Upper lobe of right lung (tissue), 1 donor: ENCODE measurements at regions not wholly inside any gene's neighbourhood (a gene's known extent, or its start where the extent isn't known, plus 50 kb on each side); places are given as distances from the start of the nearest gene placed in this dataset.

Source experiments
- ATAC-seq: fragments of 200-7000 bp; cut with Tn5 transposase; one replicate; pipeline ENCODE4 v1.9.1; 2020; ENCODE audit warnings: mild to moderate bottlenecking, moderate library complexity
- DNase-seq: peaks from one replicate; pipeline ENCODE4 v3.0.0-alpha.2; 2020
- H3K27ac ChIP-seq: fragments of 200-600 bp; one replicate; pipeline ENCODE4 v1.8.0; 2022
- H3K27me3 ChIP-seq: fragments of 200-600 bp; one replicate; pipeline ENCODE4 v1.8.0; 2022; ENCODE audit warnings: mild to moderate bottlenecking
- H3K36me3 ChIP-seq: fragments of 200-600 bp; one replicate; pipeline ENCODE4 v1.8.0; 2022
- H3K4me1 ChIP-seq: fragments of 200-600 bp; one replicate; pipeline ENCODE4 v1.8.0; 2022
- H3K4me3 ChIP-seq: fragments of 200-600 bp; one replicate; pipeline ENCODE4 v1.8.0; 2022; ENCODE audit warnings: mild to moderate bottlenecking
- H3K9me3 ChIP-seq: fragments of 200-600 bp; one replicate; pipeline ENCODE4 v1.8.0; 2022
- CTCF ChIP-seq: fragments of 200-600 bp; IDR thresholded peaks from one replicate; pipeline ENCODE4 v1.8.0; 2022; ENCODE audit warnings: antibody characterized with exemption
- intact Hi-C: fragments of 100-400 bp; cut with DNase I; formaldehyde crosslinking; loops from one replicate; pipeline ENCODE4 v1.11.0; 2022
- donor health status: DM: no; HTN: yes; CAD: no; lungs with severe emphysema.

DNA sequence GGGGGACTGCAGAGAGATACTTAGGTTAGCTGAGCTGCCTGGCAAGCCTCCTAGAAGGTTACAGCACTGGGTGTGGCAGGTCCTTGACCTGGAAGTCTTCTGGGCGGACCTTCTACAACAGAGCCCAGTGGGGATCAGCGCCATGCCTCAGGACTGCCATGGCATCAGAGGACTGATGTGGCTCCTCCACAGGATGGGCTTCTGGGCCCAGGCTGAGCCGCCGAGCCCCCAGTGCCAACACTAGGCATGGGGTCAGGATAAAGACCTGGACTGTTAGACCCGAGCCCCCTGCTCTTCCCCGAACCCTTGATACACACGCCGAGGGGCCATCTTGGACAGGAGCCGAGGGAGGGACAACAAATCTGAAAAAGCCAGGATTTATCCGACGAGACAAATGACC lies 64.0 kb upstream of the SOX21 start:
- Histone ChIP-seq H3K27me3 (no peaks in the 10 kb centered on the region), H3K9me3 (no peaks in the 10 kb centered on the region), H3K4me3 (no peak overlapping the region), H3K36me3 (no peaks in the 10 kb centered on the region), H3K4me1 (no peaks in the 10 kb centered on the region), H3K27ac (no peak overlapping the region)
- DNase-seq (no peak), ATAC-seq (no peak)
- no peak for TF ChIP-seq CTCF
- intact Hi-C loops = no loop called here

DNA sequence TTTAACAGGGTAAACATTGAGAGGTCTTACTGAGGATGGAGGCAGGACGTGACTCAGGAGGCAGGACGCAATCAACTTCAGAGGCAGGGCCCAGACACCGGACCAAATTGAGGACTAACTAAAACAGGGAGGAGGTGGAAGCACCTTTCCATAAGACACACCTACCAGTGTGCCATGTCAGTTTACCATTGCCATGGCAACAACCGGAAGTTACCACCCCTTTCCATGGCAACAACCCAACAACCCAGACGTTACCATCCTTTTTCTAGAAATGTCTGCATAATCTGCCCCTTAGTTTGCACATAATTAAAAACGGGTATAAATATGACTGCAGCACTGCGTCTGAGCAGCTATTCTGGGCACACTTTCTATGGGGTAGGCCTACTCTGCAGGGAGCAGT lies 53.5 kb upstream of the SOX21 start:
- Histone ChIP-seq H3K9me3 (no peaks in the 10 kb centered on the region), H3K4me3 (no peak overlapping the region), H3K4me1 (no peaks in the 10 kb centered on the region), H3K27me3 (no peaks in the 10 kb centered on the region), H3K27ac (no peak overlapping the region), H3K36me3 (no peaks in the 10 kb centered on the region)
- no peak for TF ChIP-seq CTCF
- no peak for DNase-seq
- intact Hi-C loops = no loop called here
- ATAC-seq = no peak

GRCh38 chr13:94764576-94765321 lies 52.4 kb upstream of the SOX21 start:
- H3K27ac ChIP-seq = no peak overlapping the region
- ATAC-seq (no peak), DNase-seq (no peak)
- no peaks in the 10 kb centered on the region for H3K36me3 ChIP-seq
- intact Hi-C loops = no loop called here
- no peak for TF ChIP-seq CTCF
- no peaks in the 10 kb centered on the region for H3K27me3 ChIP-seq
- no peak overlapping the region for H3K4me3 ChIP-seq
- no peaks in the 10 kb centered on the region for H3K4me1 ChIP-seq
- no peaks in the 10 kb centered on the region for H3K9me3 ChIP-seq
